ENCODE measurements at regions not wholly inside any gene's neighbourhood (a gene's known extent, or its start where the extent isn't known, plus 50 kb on each side); places are given as distances from the start of the nearest gene placed in this dataset.

- TF ChIP-seq EZH2 (IDR thresholded peaks at IDR 0.05; ENCODE audit: borderline replicate concordance, low read length) (no peak), CTCF (conservative IDR thresholded peaks at IDR 0.05 in 1 of 2, IDR thresholded peaks at IDR 0.05 in 1 of 2; ENCODE audit: extremely low read depth in 1 of 2, insufficient read depth in 1 of 2, low read depth in 1 of 2, low read length in 2 of 2) (no peak)
Measured at GRCh38 chr3:188962253-188963247, 209.2 kb upstream of the TPRG1 start.
